PC-3 (cell line): ENCODE measurements at regions not wholly inside any gene's neighbourhood (a gene's known extent, or its start where the extent isn't known, plus 50 kb on each side); places are given as distances from the start of the nearest gene placed in this dataset.
A peak's percentile ranks its signal among the peaks of the same experiment; 100 is the strongest.

Source experiments
- ATAC-seq: fragments of 200-7000 bp; cut with Tn5 transposase; 2 replicates; pipeline ENCODE4 v1.9.1; 2020; ENCODE audit warnings: mild to moderate bottlenecking, moderate library complexity
- BruUV-seq: library from RNA; stranded (reverse); fragments of 400-500 nt; replicated peaks from 2 replicates; lab custom pipeline; 2021; lab: Mats Ljungman, UMichigan
- CTCF ChIA-PET: fragments of 300-600 bp; sonication (Branson Sonifier 250); formaldehyde crosslinking; loops from one replicate; lab custom pipeline; 2022; ENCODE audit warnings: antibody characterized with exemption; lab: Charles Lee
- POLR2A ChIA-PET: fragments of 300-600 bp; sonication (Branson Sonifier 250); formaldehyde crosslinking; loops from one replicate; lab custom pipeline; 2022; ENCODE audit warnings: antibody characterized with exemption; ENCODE audit not compliant: unreplicated experiment; lab: Charles Lee
- DNase-seq: peaks from one replicate; pipeline ENCODE4 v3.0.0-alpha.2; 2015
- H2AFZ ChIP-seq: fragments of 300-600 bp; sonication (generic); 2 replicates; pipeline ENCODE4 v1.6.0; 2016; ENCODE audit warnings: antibody characterized with exemption, low read length
- H3F3A ChIP-seq: fragments of 300-600 bp; sonication (generic); one replicate; pipeline ENCODE4 v1.6.0; 2017; ENCODE audit warnings: antibody characterized with exemption, low read length, control low read depth, mild to moderate bottlenecking; ENCODE audit not compliant: unreplicated experiment
- H3K27ac ChIP-seq: fragments of 300-600 bp; sonication (generic); 2 replicates; pipeline ENCODE4 v1.5.1; 2016; ENCODE audit warnings: mild to moderate bottlenecking, low read length
- H3K27me3 ChIP-seq: fragments of 300-600 bp; sonication (generic); 2 replicates; pipeline ENCODE4 v1.6.1; 2016; ENCODE audit warnings: low read length, mixed read lengths
- H3K36me3 ChIP-seq: fragments of 300-600 bp; sonication (generic); 2 replicates; pipeline ENCODE4 v1.6.1; 2016; ENCODE audit warnings: low read depth, mixed run types, low read length, mixed read lengths
- H3K4me1 ChIP-seq: fragments of 300-600 bp; sonication (generic); 2 replicates; pipeline ENCODE4 v1.5.1; 2016; ENCODE audit warnings: low read length; ENCODE audit not compliant: insufficient read depth
- H3K4me2 ChIP-seq: fragments of 300-600 bp; sonication (generic); 2 replicates; pipeline ENCODE4 v1.6.0; 2016; ENCODE audit warnings: low read length
- H3K4me3 ChIP-seq: fragments of 300-600 bp; sonication (generic); 2 replicates; pipeline ENCODE4 v1.5.1; 2016; ENCODE audit warnings: mild to moderate bottlenecking, low read length, mixed read lengths
- H3K79me2 ChIP-seq: fragments of 300-600 bp; sonication (generic); 2 replicates; pipeline ENCODE4 v1.6.1; 2017; ENCODE audit warnings: low read length, mixed read lengths
- H3K9ac ChIP-seq: fragments of 300-600 bp; sonication (generic); 2 replicates; pipeline ENCODE4 v1.6.0; 2016; ENCODE audit warnings: mild to moderate bottlenecking, low read length
- H3K9me2 ChIP-seq: fragments of 300-600 bp; sonication (generic); replicated peaks from 2 replicates; pipeline ENCODE4 v1.6.1; 2016; ENCODE audit warnings: mixed run types, low read length, mixed read lengths
- H3K9me3 ChIP-seq: fragments of 300-600 bp; sonication (generic); 2 replicates; pipeline ENCODE4 v1.6.1; 2016; ENCODE audit warnings: low read length, mixed read lengths
- H4K20me1 ChIP-seq: fragments of 300-600 bp; sonication (generic); 2 replicates; pipeline ENCODE4 v1.6.1; 2016; ENCODE audit warnings: low read length, mixed read lengths
- CTCF ChIP-seq: fragments of 300-600 bp; sonication (generic); conservative IDR thresholded peaks from 2 replicates; pipeline ENCODE4 v1.5.1; 2017; ENCODE audit warnings: antibody characterized with exemption, low read depth, mild to moderate bottlenecking, low read length
- EZH2 ChIP-seq: fragments of 300-600 bp; sonication (generic); IDR thresholded peaks from one replicate; pipeline ENCODE4 v1.6.1; 2017; ENCODE audit warnings: antibody characterized with exemption, mild to moderate bottlenecking, low read length; ENCODE audit not compliant: unreplicated experiment
- EZH2phosphoT487 ChIP-seq: fragments of 300-600 bp; sonication (generic); IDR thresholded peaks from 2 replicates; pipeline ENCODE4 v1.6.1; 2018; ENCODE audit warnings: mild to moderate bottlenecking, antibody characterized with exemption, low read length, borderline replicate concordance
- intact Hi-C: fragments of 100-400 bp; cut with micrococcal nuclease; formaldehyde crosslinking; loops from 2 replicates; pipeline ENCODE4 v1.9.0; 2023

- Histone ChIP-seq H3K27ac (no peak overlapping the region), H3K9ac (no peak overlapping the region), H3K27me3 (0 out of 2 replicates have a peak, but pooled peaks cover under 1% of the 10 kb centered on the region), H2AFZ (no peak overlapping the region), H3K9me3 (no peaks in the 10 kb centered on the region), H3F3A (no peaks in the 10 kb centered on the region), H3K4me2 (no peak overlapping the region), H4K20me1 (no peaks in the 10 kb centered on the region), H3K4me3 (no peak overlapping the region), H3K9me2 (no peaks in the 10 kb centered on the region), H3K36me3 (no peaks in the 10 kb centered on the region), H3K79me2 (no peaks in the 10 kb centered on the region), H3K4me1 (0 out of 2 replicates have a peak, but pooled peaks cover 2% of the 10 kb centered on the region)
- no peak for TF ChIP-seq CTCF
- TF ChIP-seq EZH2 = no peak
- ChIA-PET CTCF (no interaction called here), POLR2A (no interaction called here)
- ATAC-seq (no peak), DNase-seq (no peak)
- intact Hi-C loops = no loop called here
- BruUV-seq = no TSS peak
These were observed 490.4 kb upstream of the PROK2 start for GRCh38 chr3:72275331-72275751.

GRCh38 chr3:72274493-72275330, 489.8 kb upstream of the PROK2 start:
- Histone ChIP-seq H4K20me1 (no peaks in the 10 kb centered on the region), H3K36me3 (no peaks in the 10 kb centered on the region), H3K4me3 (no peak overlapping the region), H3K27ac (no peak overlapping the region), H3K27me3 (no peaks in the 10 kb centered on the region), H3F3A (no peaks in the 10 kb centered on the region), H3K9me3 (no peaks in the 10 kb centered on the region), H3K4me2 (peak overlapping the region; percentile 5; the same call in 1 of the 2 replicates), H3K79me2 (no peaks in the 10 kb centered on the region), H3K9ac (no peak overlapping the region), H3K9me2 (no peaks in the 10 kb centered on the region), H3K4me1 (0 out of 2 replicates have a peak, but pooled peaks cover 7% of the 10 kb centered on the region), H2AFZ (peak overlapping the region; percentile 10; the same call in 1 of the 2 replicates)
- intact Hi-C loops = no loop called here
- ChIA-PET CTCF (no interaction called here), POLR2A (no interaction called here)
- ATAC-seq (no peak), DNase-seq (no peak)
- TF ChIP-seq EZH2 = no peak
- TF ChIP-seq EZH2phosphoT487 = no peak
- TF ChIP-seq CTCF = no peak
- BruUV-seq = no TSS peak

GRCh38 chr3:72273615-72274014, 488.7 kb upstream of the PROK2 start:
- no peaks in the 10 kb centered on the region for H3K9me3 ChIP-seq
- POLR2A ChIA-PET = no interaction called here
- H3K4me1 ChIP-seq = 0 out of 2 replicates have a peak, but pooled peaks cover 9% of the 10 kb centered on the region
- CTCF ChIA-PET = no interaction called here
- TF ChIP-seq EZH2phosphoT487 = no peak
- TF ChIP-seq CTCF = no peak
- no peak for TF ChIP-seq EZH2
- no peaks in the 10 kb centered on the region for H3K36me3 ChIP-seq
- H3F3A ChIP-seq = no peaks in the 10 kb centered on the region
- H2AFZ ChIP-seq = no peak overlapping the region
- H3K9ac ChIP-seq = no peak overlapping the region
- intact Hi-C loops = no loop called here
- ATAC-seq (no peak), DNase-seq (no peak)
- no TSS peak for BruUV-seq
- no peak overlapping the region for H3K4me2 ChIP-seq
- no peak overlapping the region for H3K4me3 ChIP-seq
- H3K27me3 ChIP-seq = no peaks in the 10 kb centered on the region
- H3K27ac ChIP-seq = no peak overlapping the region
- no peaks in the 10 kb centered on the region for H3K9me2 ChIP-seq
- no peaks in the 10 kb centered on the region for H4K20me1 ChIP-seq
- no peaks in the 10 kb centered on the region for H3K79me2 ChIP-seq
